ENCODE measurements at regions not wholly inside any gene's neighbourhood (a gene's known extent, or its start where the extent isn't known, plus 50 kb on each side); places are given as distances from the start of the nearest gene placed in this dataset.
A peak's percentile ranks its signal among the peaks of the same experiment; 100 is the strongest.
"Not testable (repeated sequence)": the region's sequence is repeated elsewhere in the genome, so short reads cannot be mapped to it uniquely, and the experiment has no call there.

DNA sequence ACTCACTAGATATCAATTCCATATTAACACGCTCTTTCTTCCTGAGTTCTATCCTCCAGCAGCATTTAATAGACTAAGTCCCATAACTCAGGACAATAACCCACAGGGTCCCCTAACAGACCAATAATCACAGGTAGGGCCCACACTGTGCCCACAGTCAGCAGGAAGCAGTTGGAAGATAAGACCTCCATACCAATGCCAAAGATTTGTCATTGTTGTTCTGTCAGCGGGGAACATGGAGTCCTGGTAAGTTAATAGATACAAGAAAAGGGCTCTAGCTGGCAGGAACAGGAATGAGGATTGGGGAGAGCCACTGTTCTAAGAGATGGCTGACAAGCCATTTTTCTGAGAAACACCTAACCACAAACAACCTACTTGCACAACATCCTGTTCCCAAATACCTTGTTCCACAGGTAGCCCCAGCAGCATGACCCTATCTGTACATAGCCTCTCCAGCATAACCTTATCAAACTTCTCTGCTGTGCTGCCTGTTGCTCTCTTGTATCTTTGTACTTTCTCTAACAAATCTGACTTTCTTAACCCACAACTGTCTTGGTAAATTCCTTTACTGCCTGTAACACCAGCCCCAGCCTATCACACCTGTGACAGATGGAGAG is 142.0 kb upstream of the KCNJ15 start:
- DNase-seq: no peak
- ATAC-seq: no peak

DNA sequence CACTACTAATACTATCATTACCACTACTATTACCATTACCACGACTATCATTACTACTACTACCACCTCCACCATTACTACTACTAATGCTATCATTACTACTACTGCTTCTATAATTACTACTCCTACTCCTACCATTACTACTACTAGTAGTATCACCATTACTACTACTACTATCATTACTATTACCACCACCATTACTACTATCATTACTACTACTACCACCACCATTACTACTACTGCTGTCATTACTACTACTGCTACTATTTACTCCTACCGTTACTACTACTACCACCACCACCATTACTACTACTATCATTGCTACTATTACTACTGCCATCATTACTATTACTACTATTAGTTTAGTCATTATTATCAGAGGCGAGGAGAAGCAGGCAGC is 140.9 kb upstream of the KCNJ15 start:
- ATAC-seq: no peak
- no peak for DNase-seq

DNA sequence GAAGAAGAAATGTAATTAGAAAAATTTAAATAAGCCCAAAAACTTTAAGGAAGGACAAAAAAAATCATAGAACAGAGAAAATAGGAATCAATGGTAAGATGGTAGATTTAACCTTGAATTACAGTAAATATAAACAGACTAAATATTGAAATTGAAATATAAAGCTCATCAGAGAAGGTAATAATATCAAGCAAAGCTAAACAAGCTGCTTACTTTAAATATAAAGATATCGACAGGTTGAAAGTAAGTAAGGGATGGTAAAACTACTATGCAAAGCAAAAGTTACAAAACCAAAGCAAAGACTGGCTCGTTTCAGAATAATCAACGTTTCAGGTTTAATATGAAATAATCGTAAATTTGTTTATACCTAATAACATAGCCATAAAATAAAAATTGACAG is 137.0 kb upstream of the KCNJ15 start:
- no peak for DNase-seq
- no peak for ATAC-seq

DNA sequence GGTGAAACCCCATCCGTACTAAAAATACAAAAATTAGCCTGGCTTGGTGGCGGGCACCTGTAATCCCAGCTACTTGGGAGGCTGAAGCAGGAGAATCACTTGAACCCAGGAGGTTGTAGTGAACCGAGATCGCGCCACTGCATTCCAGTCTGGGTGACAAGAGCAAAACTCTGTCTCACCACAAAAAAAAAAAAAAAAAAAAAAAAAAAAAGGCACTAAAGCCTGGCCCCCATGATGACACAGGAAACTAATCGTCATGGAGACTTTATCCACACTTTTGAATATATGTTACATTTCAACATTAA is 136.2 kb upstream of the KCNJ15 start:
- not testable (repeated sequence) for DNase-seq, ATAC-seq

DNA sequence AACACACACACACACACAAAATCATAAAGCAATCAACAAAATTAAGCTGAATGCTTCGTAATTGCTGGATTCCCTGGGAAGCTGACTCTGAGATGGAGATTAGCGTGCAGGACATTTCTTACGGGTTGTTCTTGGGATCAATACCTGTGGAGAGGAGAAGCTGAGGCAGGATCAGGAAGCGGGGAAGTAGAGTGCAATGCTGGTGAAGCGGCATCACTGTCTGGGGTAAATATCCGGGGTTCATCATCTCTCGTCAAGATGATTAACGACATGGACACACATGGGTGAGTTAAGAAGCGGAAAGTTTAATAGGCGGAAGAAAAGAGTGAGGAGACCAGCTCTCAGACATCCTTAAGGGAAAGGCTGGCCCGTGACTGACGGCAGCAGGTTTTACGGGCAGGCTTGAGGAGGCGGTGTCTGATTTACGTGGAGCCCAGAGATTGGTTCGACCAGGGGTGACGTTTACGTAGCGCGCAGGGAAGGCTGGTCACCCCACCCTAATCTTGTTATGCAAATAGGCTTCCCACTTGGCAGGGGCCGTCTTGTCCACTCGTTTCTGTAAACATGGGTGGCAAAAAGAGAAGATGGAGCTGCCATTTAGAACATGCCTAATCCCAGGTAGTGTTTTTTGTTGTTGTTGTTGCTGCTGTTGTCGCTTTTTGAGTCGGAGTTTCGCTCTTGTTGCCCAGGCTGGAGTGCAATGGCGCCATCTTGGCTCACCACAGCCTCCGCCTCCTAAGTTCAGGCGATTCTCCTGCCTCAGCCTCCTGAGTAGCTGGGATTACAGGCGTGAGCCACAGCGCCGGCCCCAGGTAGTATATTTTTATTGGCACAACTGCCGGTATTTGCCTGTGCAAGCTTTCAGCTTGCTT is 135.6 kb upstream of the KCNJ15 start:
- DNase-seq: no peak
- ATAC-seq: no peak

DNA sequence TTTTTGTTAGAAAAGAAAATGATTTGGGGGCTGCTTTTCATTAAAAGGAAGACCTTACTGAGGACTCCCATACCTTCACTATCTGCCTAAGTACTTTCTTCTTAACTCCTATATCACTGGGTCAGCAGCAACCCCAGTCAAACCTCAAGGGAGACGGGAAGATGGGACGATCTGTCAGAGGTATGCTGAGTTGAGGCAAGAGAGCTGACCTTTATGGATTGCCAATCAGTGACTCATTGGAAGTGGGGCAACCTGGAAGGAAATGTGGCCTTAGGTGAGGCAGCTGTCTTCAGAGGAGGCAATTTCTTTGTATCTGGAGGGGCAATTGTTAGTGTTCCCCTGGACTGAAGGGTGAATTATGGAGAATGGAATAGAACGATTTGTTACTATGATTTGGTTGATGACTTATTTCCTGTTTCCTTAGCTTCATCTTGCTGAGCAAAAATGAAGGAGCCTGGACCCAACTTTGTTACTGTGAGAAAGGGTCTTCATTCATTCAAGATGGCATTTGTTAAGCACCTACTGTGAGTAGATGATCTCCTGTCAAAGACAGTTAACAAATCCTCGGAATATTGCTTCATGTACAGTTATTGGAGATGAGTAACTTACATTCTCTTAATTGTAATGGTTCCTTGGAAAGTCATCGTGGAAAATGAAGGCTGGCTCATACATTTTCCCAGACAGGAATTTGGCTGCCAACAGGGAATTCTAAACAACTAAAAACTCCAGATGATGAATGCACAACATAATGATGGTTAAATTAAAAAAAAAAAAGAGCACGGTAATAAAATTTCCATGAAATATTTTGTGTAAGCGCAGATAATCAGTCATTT is 134.7 kb upstream of the KCNJ15 start:
- ATAC-seq: no peak
- no peak for DNase-seq

DNA sequence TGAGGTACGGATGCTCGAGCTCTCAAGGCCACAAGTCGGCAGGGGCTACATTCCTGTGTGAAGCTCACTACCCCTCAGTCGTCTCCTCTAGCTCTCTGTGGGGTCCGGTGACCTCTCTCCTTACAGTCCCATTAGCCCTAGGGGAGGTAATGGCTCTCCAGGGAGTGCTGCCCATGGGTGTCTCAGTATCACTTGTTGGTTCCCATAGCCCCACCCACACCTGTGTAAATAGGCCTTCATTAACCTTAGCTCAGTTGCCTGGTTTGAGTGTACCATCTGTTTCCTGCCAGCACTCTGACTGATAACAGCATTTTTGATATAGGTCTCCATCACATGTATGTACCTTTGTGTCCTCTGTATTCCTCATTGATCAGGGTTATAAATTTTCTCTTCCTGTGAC is 133.2 kb upstream of the KCNJ15 start:
- ATAC-seq: no peak

GRCh38 chr21:38126666-38127303 is 130.0 kb upstream of the KCNJ15 start:
- DNase-seq (peak; percentile 67), ATAC-seq (peak; percentile 72)

More for the DNA sequence above, 133.2 kb upstream of the KCNJ15 start:
- no peak for DNase-seq

- DNase-seq (no peak), ATAC-seq (no peak)
These were observed 127.1 kb upstream of the KCNJ15 start for GRCh38 chr21:38129711-38130110.

- DNase-seq: no peak
- no peak for ATAC-seq
These were observed 123.6 kb upstream of the KCNJ15 start for GRCh38 chr21:38133240-38133639.

DNA sequence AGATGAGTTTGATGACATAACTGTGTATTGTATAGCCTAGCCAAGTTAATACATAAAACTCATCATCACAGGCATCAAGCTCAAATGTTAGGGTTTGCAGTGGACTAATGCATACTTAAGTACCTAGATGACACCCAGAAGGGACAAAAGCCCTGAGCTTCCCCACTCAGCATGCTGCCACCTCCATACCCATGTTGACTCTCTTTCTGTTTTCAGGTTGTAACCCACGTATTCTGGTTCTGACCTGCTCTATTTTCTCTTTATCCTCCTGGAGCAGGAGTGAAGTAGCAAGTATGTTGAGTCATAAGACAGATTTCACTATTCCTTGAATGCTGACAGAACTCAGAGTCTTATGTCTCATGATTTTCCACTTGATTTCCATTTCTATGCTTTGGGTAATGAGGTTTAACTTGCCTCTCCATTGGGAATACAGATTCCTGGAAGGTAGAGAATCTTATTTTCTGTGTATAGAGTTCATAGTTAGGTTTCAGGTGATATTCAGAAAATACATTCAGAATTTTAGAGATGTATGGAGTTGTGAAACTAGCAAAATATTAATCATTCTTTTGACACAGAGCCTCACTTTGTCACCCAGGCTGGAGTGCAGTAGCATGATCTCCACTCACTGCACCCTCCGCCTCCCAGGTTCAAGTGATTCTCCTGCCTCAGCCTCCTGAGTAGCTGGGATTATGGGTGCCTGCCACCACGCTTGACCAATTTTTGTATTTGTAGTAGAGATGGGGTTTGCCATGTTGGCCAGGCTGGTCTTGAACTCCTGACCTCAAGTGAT is 122.5 kb upstream of the KCNJ15 start:
- DNase-seq (no peak), ATAC-seq (no peak)

- DNase-seq: no peak
- no peak for ATAC-seq
These were observed 120.6 kb upstream of the KCNJ15 start for GRCh38 chr21:38136201-38136600.

- no peak for DNase-seq
- no peak for ATAC-seq
These were observed 117.2 kb upstream of the KCNJ15 start for GRCh38 chr21:38139380-38140168.

- DNase-seq: no peak
- ATAC-seq: no peak
These were observed 116.4 kb upstream of the KCNJ15 start for GRCh38 chr21:38140207-38140903.

DNA sequence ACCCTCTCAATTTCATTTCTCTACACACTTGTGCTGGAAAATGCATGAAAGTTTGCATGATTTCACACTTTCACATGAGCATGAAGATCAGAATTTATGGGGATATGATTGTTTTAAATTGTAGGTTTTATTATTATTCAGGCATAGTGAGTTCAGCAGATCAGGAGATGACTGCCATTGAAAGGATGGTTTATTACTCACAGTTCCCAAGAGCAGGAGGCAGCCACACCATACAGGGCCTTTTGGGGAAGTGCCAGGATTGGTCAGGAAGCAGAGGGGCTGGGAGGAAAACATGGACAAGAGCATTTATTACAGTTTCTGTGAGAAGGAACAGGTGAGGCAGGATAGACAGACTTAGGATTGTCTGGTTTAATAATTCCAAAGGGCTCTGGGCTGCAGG is 114.6 kb upstream of the KCNJ15 start:
- DNase-seq (no peak), ATAC-seq (no peak)

GRCh38 chr21:38144193-38144592 is 112.6 kb upstream of the KCNJ15 start:
- ATAC-seq (no peak), DNase-seq (no peak)

DNA sequence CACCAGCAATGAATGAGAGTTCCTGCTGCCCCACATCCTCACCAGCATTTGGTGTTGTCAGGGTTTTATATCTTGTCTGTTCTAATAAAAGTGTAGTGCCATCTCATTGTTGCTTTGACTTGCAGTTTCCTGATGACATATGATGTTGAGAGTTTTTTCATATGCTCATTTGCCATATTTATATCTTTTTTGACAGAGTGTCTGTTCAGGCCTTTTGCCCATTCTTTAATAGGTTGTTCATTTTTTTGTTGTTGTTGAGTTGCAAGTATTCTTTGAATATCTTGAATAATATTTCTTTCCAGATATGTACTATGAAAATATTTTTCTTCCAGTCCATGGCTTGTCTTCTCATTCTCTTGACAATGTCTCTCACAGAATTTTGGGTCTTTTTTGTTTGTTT is 111.7 kb upstream of the KCNJ15 start:
- ATAC-seq (no peak), DNase-seq (no peak)

DNA sequence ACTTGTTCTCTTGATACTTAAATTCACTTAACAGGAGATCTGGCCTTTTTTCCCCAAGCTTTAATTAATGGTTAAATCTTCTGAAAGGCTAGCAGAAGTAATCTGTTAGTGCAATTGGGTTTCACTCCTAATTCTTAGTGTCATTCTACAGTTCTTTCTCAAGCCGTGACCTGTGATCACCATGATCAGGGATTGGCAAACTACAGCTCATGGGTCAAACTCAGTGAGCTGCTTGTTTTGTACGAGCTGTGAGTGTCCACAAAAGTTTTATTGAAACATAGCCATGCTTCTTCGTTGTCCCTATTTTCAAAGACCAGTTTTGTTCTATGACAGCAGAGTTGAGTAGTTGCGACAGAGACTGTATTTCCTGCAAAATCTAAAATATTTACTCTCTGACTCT is 109.4 kb upstream of the KCNJ15 start:
- DNase-seq (no peak), ATAC-seq (no peak)

DNA sequence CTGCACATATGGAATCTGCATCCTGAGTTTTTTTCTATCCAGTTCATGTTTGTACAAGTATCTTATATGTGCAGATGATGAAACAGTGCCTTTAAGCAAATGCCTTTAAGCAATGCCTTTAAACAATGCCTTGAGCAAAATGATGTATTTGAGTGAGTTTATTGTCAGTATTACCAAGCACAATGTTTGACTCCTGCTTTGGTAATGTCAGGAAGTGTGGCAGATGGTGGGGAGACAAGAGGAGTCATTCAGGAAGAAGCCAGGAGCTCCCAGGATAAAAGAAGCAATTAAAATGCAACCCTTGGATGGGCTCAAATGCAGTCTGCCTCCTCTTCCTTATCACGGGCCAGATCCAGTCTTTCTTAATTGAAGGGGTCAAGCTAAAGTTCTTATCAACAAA is 108.7 kb upstream of the KCNJ15 start:
- no peak for ATAC-seq

GRCh38 chr21:38151021-38151645 is 105.7 kb upstream of the KCNJ15 start:
- ATAC-seq: no peak
- no peak for DNase-seq

More for the DNA sequence above, 108.7 kb upstream of the KCNJ15 start:
- no peak for DNase-seq

All from stimulated activated naive CD8-positive, alpha-beta T cell treated with anti-CD3 and anti-CD28 coated beads, Interleukin-15, Interleukin-2, amounts not matched to agents 100 U/mL and 50 U/mL, for 24 hours (primary cell).